Smooth muscle cell (in vitro differentiated cells): ENCODE measurements at regions not wholly inside any gene's neighbourhood (a gene's known extent, or its start where the extent isn't known, plus 50 kb on each side); places are given as distances from the start of the nearest gene placed in this dataset.

Experiments
- DNase-seq: peaks from one replicate; lab custom pipeline; 2025; ENCODE audit not compliant: unreplicated experiment; lab: John Stamatoyannopoulos, UW
- H2AFZ ChIP-seq: fragments of 200-600 bp; sonication (generic); 2 replicates; pipeline ENCODE4 v1.6.0; 2016; ENCODE audit warnings: antibody characterized with exemption, low read depth, mild to moderate bottlenecking
- H3F3A ChIP-seq: fragments of 200-600 bp; sonication (generic); 2 replicates; pipeline ENCODE4 v1.6.0; 2017; ENCODE audit warnings: antibody characterized with exemption, low read depth
- H3K27ac ChIP-seq: fragments of 200-600 bp; sonication (generic); 2 replicates; pipeline ENCODE4 v1.5.1; 2016; ENCODE audit warnings: low read depth, mild to moderate bottlenecking
- H3K27me3 ChIP-seq: fragments of 200-600 bp; sonication (generic); 2 replicates; pipeline ENCODE4 v1.6.1; 2016; ENCODE audit warnings: low read depth, mild to moderate bottlenecking
- H3K36me3 ChIP-seq: fragments of 200-600 bp; sonication (generic); 2 replicates; pipeline ENCODE4 v1.5.1; 2016; ENCODE audit warnings: low read depth
- H3K4me1 ChIP-seq: fragments of 200-600 bp; sonication (generic); 2 replicates; pipeline ENCODE4 v1.5.1; 2016; ENCODE audit warnings: low read depth
- H3K4me2 ChIP-seq: fragments of 200-600 bp; sonication (generic); 2 replicates; pipeline ENCODE4 v1.6.0; 2016; ENCODE audit warnings: mild to moderate bottlenecking
- H3K4me3 ChIP-seq: fragments of 200-600 bp; sonication (generic); 2 replicates; pipeline ENCODE4 v1.5.1; 2016; ENCODE audit warnings: mild to moderate bottlenecking
- H3K79me2 ChIP-seq: fragments of 200-600 bp; sonication (generic); 2 replicates; pipeline ENCODE4 v1.6.0; 2016; ENCODE audit warnings: low read depth, mild to moderate bottlenecking
- H3K9ac ChIP-seq: fragments of 200-600 bp; sonication (generic); 2 replicates; pipeline ENCODE4 v1.6.0; 2016; ENCODE audit warnings: low read depth
- H3K9me3 ChIP-seq: fragments of 200-600 bp; sonication (generic); replicated peaks from 2 replicates; pipeline ENCODE4 v1.5.1; 2016; ENCODE audit warnings: low read depth
- H4K20me1 ChIP-seq: fragments of 200-600 bp; sonication (generic); 2 replicates; pipeline ENCODE4 v1.6.0; 2016; ENCODE audit warnings: low read depth
- WGBS: methylation state at CpG from one replicate; pipeline ENCODE4 v1.1.7; 2016; ENCODE audit warnings: low lambda C conversion rate; 5-methylcytosine and 5-hydroxymethylcytosine counted together
- TF ChIP-seq, protein P1 (sequence below): fragments of 200-600 bp; sonication (generic); IDR thresholded peaks from 2 replicates; pipeline ENCODE4 v1.5.1; 2017; ENCODE audit warnings: borderline replicate concordance, mild to moderate bottlenecking, antibody characterized with exemption; ENCODE audit not compliant: insufficient read depth, poor library complexity, severe bottlenecking

DNA sequence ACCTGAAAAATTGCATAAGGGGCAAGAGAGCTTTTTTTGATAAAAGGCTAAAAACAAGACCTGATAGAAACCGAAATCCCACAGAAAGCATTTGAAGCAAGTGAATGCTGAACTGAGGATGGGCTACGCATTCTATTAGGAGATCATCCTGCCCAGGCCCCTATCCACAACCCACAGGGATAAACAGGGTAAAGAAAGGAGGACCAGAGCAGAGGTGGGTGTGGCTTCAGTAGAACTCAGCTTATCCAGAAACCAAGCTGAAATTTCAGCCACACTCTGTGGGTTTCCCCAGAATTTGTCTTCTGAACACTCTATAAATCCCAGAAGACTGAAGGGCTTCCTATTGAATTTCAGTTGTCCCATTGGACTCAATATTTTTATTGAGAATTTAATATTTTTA lies 195.1 kb downstream of the ETS1 start:
- no peak overlapping the region for H3K4me2 ChIP-seq
- no peaks in the 10 kb centered on the region for H3K9me3 ChIP-seq
- TF ChIP-seq, protein P1, sequence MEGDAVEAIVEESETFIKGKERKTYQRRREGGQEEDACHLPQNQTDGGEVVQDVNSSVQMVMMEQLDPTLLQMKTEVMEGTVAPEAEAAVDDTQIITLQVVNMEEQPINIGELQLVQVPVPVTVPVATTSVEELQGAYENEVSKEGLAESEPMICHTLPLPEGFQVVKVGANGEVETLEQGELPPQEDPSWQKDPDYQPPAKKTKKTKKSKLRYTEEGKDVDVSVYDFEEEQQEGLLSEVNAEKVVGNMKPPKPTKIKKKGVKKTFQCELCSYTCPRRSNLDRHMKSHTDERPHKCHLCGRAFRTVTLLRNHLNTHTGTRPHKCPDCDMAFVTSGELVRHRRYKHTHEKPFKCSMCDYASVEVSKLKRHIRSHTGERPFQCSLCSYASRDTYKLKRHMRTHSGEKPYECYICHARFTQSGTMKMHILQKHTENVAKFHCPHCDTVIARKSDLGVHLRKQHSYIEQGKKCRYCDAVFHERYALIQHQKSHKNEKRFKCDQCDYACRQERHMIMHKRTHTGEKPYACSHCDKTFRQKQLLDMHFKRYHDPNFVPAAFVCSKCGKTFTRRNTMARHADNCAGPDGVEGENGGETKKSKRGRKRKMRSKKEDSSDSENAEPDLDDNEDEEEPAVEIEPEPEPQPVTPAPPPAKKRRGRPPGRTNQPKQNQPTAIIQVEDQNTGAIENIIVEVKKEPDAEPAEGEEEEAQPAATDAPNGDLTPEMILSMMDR: no peak
- H4K20me1 ChIP-seq: no peaks in the 10 kb centered on the region
- H3K79me2 ChIP-seq: no peaks in the 10 kb centered on the region
- peaks cover 19% of the 10 kb centered on the region for H3F3A ChIP-seq
- H2AFZ ChIP-seq: no peak overlapping the region
- no peaks in the 10 kb centered on the region for H3K36me3 ChIP-seq
- H3K27me3 ChIP-seq: no peaks in the 10 kb centered on the region
- 78% methylated on average over 2 of the region's 2 CpGs for WGBS
- H3K4me1 ChIP-seq: peaks cover 5% of the 10 kb centered on the region
- H3K4me3 ChIP-seq: no peak overlapping the region
- H3K9ac ChIP-seq: no peak overlapping the region
- H3K27ac ChIP-seq: no peak overlapping the region
- no peak for DNase-seq

DNA sequence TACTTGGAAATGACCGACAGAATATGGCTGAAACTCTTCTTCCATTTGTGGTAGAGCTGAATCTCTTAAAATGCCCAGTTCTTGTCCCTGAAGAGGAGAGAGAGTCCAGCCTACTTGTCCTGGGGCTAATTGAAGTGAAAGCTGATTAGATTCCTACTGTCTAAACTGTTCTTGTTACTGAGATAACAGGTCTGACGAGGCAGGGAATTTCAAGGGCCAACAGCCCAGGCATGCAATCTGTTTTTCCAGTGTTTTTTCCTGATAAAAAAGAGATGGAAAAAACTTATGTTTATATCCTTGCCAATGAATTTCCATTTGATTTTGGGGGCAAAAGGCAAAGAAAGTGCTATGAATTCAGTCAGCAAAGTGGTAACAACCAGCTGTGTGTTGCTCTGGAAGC lies 195.5 kb downstream of the ETS1 start:
- no peaks in the 10 kb centered on the region for H3K36me3 ChIP-seq
- no peak overlapping the region for H2AFZ ChIP-seq
- H3K9me3 ChIP-seq: no peaks in the 10 kb centered on the region
- H3K79me2 ChIP-seq: no peaks in the 10 kb centered on the region
- no peak overlapping the region for H3K4me2 ChIP-seq
- H3K9ac ChIP-seq: no peak overlapping the region
- no peak overlapping the region for H3K4me3 ChIP-seq
- H3K4me1 ChIP-seq: peaks cover 5% of the 10 kb centered on the region
- peaks cover 19% of the 10 kb centered on the region for H3F3A ChIP-seq
- DNase-seq: no peak
- no peaks in the 10 kb centered on the region for H3K27me3 ChIP-seq
- H3K27ac ChIP-seq: no peak overlapping the region
- TF ChIP-seq, protein P1: no peak
- H4K20me1 ChIP-seq: no peaks in the 10 kb centered on the region
- WGBS: 48% methylated on average over 2 of the region's 2 CpGs

DNA sequence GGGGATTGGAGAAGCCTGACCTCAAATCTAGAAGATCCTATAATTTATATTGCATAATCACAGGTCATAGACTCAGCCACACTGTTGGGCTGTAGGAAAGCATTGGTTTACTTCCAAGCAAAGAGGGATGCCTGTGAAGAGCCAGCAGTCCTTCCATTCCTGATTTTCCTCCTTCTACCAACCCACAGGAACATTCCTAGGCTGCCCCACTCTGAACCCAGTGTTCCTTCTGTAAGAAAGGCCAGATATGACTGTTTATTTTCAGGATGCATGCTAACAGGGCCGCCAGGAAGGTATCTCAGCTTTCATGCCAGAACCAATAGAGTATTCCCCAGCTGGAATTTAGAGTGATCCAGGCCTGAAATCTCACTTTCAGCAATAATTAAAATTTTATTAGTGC lies 197.1 kb downstream of the ETS1 start:
- no peaks in the 10 kb centered on the region for H3K9me3 ChIP-seq
- 63% methylated on average over 1 of the region's 1 CpG for WGBS
- H3K79me2 ChIP-seq: no peaks in the 10 kb centered on the region
- H3K27me3 ChIP-seq: no peaks in the 10 kb centered on the region
- TF ChIP-seq, protein P1: no peak
- peaks cover 5% of the 10 kb centered on the region for H3K4me1 ChIP-seq
- no peaks in the 10 kb centered on the region for H3K36me3 ChIP-seq
- no peak overlapping the region for H2AFZ ChIP-seq
- H3K4me2 ChIP-seq: no peak overlapping the region
- no peak overlapping the region for H3K9ac ChIP-seq
- peaks cover 19% of the 10 kb centered on the region for H3F3A ChIP-seq
- no peak for DNase-seq
- H4K20me1 ChIP-seq: no peaks in the 10 kb centered on the region
- no peak overlapping the region for H3K4me3 ChIP-seq
- no peak overlapping the region for H3K27ac ChIP-seq

DNA sequence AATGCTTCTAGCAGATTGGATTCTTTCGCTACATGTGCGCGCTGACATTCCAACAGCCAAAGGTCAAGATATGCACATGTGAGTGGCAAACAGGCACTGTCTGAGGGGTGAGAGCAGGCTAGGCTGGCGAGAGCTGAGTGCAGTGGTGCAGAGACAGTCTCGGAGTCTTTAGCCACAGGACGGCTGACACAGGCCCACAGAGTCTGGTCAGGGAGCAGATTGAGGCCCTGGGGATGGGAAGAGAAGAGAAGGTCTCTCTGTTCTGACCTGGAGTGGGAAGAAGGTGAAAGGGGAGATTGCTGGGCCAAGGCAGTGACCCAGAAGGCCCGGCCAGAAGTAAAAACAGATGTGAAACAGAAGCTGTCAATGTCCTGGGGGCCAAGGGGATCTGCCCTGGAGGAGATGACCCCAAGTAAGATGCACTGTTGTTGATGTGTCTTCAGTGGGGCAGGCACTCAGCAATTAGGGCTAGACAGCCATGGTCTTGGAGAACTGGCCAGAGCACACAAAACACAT lies 197.8 kb downstream of the ETS1 start:
- Histone ChIP-seq H2AFZ (no peak overlapping the region), H3K9me3 (no peaks in the 10 kb centered on the region), H4K20me1 (no peaks in the 10 kb centered on the region), H3K27me3 (no peaks in the 10 kb centered on the region), H3F3A (peaks cover 14% of the 10 kb centered on the region), H3K9ac (no peak overlapping the region), H3K4me1 (peaks cover 5% of the 10 kb centered on the region), H3K4me3 (no peak overlapping the region), H3K4me2 (no peak overlapping the region), H3K27ac (no peak overlapping the region), H3K79me2 (no peaks in the 10 kb centered on the region), H3K36me3 (no peaks in the 10 kb centered on the region)
- DNase-seq: no peak
- 81% methylated on average over 7 of the region's 7 CpGs for WGBS
- TF ChIP-seq, protein P1: no peak
